SJCRH30 (cell line): ENCODE measurements at regions not wholly inside any gene's neighbourhood (a gene's known extent, or its start where the extent isn't known, plus 50 kb on each side); places are given as distances from the start of the nearest gene placed in this dataset.
"Not testable (repeated sequence)": the region's sequence is repeated elsewhere in the genome, so short reads cannot be mapped to it uniquely, and the experiment has no call there.

Source experiments
- DNase-seq, 2 experiments: peaks; one replicate each; pipeline ENCODE4 v3.0.0-alpha.2; 2015 to 2020
- H3K27ac ChIP-seq: fragments of 250-450 bp; sonication (Bioruptor Pico); 2 replicates; pipeline ENCODE4 v1.5.1; 2020; ENCODE audit warnings: mild to moderate bottlenecking, moderate library complexity
- H3K27me3 ChIP-seq: fragments of 250-450 bp; sonication (Bioruptor Pico); 2 replicates; pipeline ENCODE4 v1.5.1; 2020; ENCODE audit warnings: mild to moderate bottlenecking, moderate library complexity
- H3K36me3 ChIP-seq: fragments of 250-450 bp; sonication (Bioruptor Pico); 2 replicates; pipeline ENCODE4 v1.5.1; 2020; ENCODE audit warnings: mild to moderate bottlenecking, moderate library complexity
- H3K4me1 ChIP-seq: fragments of 250-450 bp; sonication (Bioruptor Pico); 2 replicates; pipeline ENCODE4 v1.5.1; 2020; ENCODE audit warnings: mild to moderate bottlenecking, moderate library complexity
- H3K4me3 ChIP-seq: fragments of 250-450 bp; sonication (Bioruptor Pico); 2 replicates; pipeline ENCODE4 v1.5.1; 2020; ENCODE audit warnings: mild to moderate bottlenecking, moderate library complexity
- H3K9me3 ChIP-seq: fragments of 250-450 bp; sonication (Bioruptor Pico); replicated peaks from 2 replicates; pipeline ENCODE4 v1.5.1; 2020; ENCODE audit warnings: mild to moderate bottlenecking, moderate library complexity

DNA sequence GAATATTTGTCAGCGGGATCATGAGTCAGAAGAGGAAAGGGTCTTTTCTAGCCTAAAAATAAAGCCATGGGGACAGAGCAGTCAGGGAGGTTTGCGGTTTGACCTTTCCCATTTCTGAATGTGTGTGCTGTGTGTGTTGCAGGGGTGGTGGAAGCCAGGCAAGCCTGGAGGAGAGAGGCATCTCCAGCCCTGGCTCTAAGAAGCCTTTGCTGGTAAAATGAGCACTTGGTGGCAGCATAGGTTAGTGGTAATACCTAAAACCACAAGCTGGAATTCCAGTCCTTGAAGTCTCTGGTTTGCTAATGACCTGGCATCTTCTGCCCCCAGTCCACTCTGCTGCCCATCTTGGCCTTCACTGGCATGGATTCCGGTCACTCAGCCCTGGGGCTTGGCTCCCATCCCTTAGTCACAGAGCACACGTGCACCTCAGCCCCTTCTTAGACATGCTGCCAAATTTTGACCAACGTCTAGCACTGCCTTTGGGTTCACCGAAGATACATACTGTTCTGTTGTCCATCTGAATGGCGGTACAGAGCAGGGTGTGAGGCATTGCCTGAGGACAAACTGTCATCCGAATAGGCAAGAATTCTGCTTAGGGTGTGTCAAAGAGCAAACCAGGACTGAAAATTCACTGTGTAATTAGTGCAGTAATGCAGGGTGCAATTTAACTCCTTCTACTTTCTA, 52.7 kb downstream of the KCNA5 start:
- H3K9me3 ChIP-seq, result no peaks in the 10 kb centered on the region
- no peaks in the 10 kb centered on the region for H3K36me3 ChIP-seq
- H3K4me3 ChIP-seq, result no peak overlapping the region
- no peaks in the 10 kb centered on the region; the same call in 1 of the 2 replicates for H3K27me3 ChIP-seq
- no peaks in the 10 kb centered on the region for H3K4me1 ChIP-seq
- no peak for DNase-seq
- no peak overlapping the region for H3K27ac ChIP-seq

DNA sequence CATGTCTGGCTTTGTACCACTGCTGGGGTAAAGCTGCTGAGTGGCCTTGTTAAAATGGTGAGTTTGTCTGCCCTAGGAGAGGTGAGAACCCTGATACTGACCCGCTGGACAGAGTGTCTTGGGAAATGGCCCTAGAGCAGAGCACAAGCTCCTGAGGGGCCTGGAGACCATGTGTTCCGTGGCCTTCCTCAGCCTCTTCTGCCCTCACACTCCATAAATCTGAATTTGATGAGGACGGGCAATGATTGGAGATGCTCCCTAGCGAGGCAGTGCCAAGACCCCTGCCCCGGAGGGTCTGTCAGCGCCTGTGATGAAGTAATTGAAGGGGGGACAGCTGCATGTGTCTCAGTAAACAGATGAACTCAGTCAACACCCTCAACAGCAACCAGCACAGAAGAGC, 54.1 kb downstream of the KCNA5 start:
- no peaks in the 10 kb centered on the region; the same call in 1 of the 2 replicates for H3K27me3 ChIP-seq

DNA sequence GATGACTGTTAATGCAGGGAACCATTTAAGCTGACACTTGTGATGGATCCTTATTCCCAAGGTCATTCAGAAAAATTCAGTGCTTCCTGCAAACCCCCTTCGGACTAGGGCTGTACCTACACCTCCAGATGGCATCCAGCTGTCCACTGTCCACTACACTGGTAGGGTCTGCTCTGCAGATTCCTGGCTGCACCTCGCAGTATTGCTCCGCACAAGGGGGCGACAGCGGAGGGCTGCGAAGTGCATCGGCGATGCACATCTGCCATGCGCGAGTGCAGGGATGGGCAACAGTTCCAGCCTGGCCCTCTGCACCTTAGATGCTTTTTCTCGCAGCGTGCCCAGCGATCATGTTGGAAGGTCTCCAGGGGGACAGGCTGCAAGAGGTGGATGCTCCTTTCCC, 55.5 kb downstream of the KCNA5 start:
- no peak overlapping the region for H3K27ac ChIP-seq
- no peak overlapping the region for H3K4me3 ChIP-seq
- H3K36me3 ChIP-seq, result no peaks in the 10 kb centered on the region
- no peak for DNase-seq
- H3K27me3 ChIP-seq, result no peaks in the 10 kb centered on the region; the same call in 1 of the 2 replicates
- no peaks in the 10 kb centered on the region for H3K9me3 ChIP-seq
- no peaks in the 10 kb centered on the region for H3K4me1 ChIP-seq

More for the DNA sequence above, 54.1 kb downstream of the KCNA5 start:
- H3K9me3 ChIP-seq, result no peaks in the 10 kb centered on the region
- DNase-seq, result no peak
- H3K4me3 ChIP-seq, result no peak overlapping the region
- H3K36me3 ChIP-seq, result no peaks in the 10 kb centered on the region
- H3K27ac ChIP-seq, result no peak overlapping the region
- no peaks in the 10 kb centered on the region for H3K4me1 ChIP-seq

- Histone ChIP-seq H3K36me3 (no peaks in the 10 kb centered on the region), H3K4me3 (no peak overlapping the region), H3K27ac (no peak overlapping the region), H3K4me1 (no peaks in the 10 kb centered on the region), H3K9me3 (no peaks in the 10 kb centered on the region), H3K27me3 (no peaks in the 10 kb centered on the region; the same call in 1 of the 2 replicates)
- no peak for DNase-seq
Observed at GRCh38 chr12:5099591-5099990, 55.9 kb downstream of the KCNA5 start.

GRCh38 chr12:5101686-5102085, 58.0 kb downstream of the KCNA5 start:
- Histone ChIP-seq H3K4me1 (no peaks in the 10 kb centered on the region), H3K4me3 (no peak overlapping the region), H3K27ac (no peak overlapping the region), H3K36me3 (no peaks in the 10 kb centered on the region), H3K27me3 (no peaks in the 10 kb centered on the region; the same call in 1 of the 2 replicates), H3K9me3 (no peaks in the 10 kb centered on the region)
- DNase-seq, result no peak

GRCh38 chr12:5102261-5102789, 58.6 kb downstream of the KCNA5 start:
- Histone ChIP-seq H3K9me3 (no peaks in the 10 kb centered on the region), H3K4me3 (no peak overlapping the region), H3K27me3 (no peaks in the 10 kb centered on the region; the same call in 1 of the 2 replicates), H3K27ac (no peak overlapping the region), H3K36me3 (no peaks in the 10 kb centered on the region), H3K4me1 (no peaks in the 10 kb centered on the region)
- no peak for DNase-seq

DNA sequence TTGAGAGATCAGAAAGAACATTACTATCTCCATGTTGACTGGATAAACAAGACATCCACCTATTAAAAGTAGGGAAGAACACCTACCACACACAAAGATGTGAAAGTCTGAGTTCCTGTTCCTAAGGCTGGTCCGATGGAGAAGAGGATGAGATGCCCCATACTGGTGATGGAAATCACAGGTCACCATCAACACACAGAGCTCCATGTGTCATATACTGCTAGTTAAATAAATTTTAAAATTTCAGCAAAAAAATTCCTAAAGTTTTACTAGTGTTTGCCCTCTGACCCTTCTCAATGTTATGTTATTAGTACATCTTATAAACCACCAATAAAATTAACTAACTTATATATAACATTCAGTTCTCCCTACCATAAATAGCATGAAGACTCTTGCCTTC, 59.1 kb downstream of the KCNA5 start:
- Histone ChIP-seq H3K4me3 (no peak overlapping the region), H3K36me3 (no peaks in the 10 kb centered on the region), H3K4me1 (no peaks in the 10 kb centered on the region), H3K27ac (no peak overlapping the region), H3K9me3 (no peaks in the 10 kb centered on the region), H3K27me3 (no peaks in the 10 kb centered on the region)
- no peak for DNase-seq

GRCh38 chr12:5110345-5110744, 66.7 kb downstream of the KCNA5 start:
- Histone ChIP-seq H3K36me3 (no peaks in the 10 kb centered on the region), H3K27me3 (no peaks in the 10 kb centered on the region)

GRCh38 chr12:5114436-5114835, 70.8 kb downstream of the KCNA5 start:
- H3K36me3 ChIP-seq, result no peaks in the 10 kb centered on the region
- no peaks in the 10 kb centered on the region for H3K9me3 ChIP-seq
- H3K27me3 ChIP-seq, result no peaks in the 10 kb centered on the region
- H3K4me3 ChIP-seq, result no peak overlapping the region
- H3K4me1 ChIP-seq, result no peaks in the 10 kb centered on the region
- DNase-seq, result no peak
- H3K27ac ChIP-seq, result no peak overlapping the region

More at GRCh38 chr12:5110345-5110744, 66.7 kb downstream of the KCNA5 start:
- Histone ChIP-seq H3K27ac (no peak overlapping the region), H3K4me1 (no peaks in the 10 kb centered on the region), H3K9me3 (no peaks in the 10 kb centered on the region), H3K4me3 (no peak overlapping the region)
- no peak for DNase-seq

DNA sequence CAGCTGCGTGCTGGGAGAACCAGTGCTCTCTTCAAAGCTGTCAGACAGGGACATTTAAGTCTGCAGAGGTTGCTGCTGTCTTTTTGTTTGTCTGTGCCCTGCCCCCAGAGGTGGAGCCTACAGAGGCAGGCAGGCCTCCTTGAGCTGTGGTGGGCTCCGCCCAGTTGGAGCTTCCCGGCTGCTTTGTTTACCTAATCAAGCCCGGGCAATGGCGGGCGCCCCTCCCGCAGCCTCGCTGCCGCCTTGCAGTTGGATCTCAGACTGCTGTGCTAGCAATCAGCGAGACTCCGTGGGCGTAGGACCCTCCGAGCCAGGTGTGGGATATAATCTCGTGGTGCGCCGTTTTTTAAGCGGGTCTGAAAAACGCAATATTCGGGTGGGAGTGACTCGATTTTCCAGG, 78.1 kb downstream of the KCNA5 start:
- H3K27me3 ChIP-seq, H3K27ac ChIP-seq, H3K4me1 ChIP-seq, H3K36me3 ChIP-seq, H3K4me3 ChIP-seq, DNase-seq, H3K9me3 ChIP-seq: not testable (repeated sequence)

DNA sequence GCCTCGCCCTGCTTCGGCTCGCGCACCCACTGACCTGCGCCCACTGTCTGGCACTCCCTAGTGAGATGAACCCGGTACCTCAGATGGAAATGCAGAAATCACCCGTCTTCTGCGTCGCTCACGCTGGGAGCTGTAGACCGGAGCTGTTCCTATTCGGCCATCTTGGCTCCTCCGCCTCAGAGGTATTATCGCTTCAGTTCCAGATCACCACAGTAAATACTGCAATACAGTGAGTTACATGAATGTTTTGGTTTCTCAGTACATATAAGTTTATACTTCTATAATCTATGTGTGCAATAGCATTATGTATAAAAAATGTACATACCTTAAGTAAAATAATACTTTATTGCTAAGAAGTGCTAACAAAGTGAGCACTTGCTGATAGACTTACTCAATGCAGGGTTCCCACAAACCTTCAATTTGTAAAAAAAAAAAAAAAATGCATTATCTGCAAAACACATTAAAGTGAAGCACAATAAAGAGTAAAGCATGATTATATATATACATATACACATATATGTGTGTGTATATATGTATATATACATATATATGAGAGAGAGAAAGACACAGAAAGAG, 78.7 kb downstream of the KCNA5 start:
- H3K4me3 ChIP-seq, H3K27ac ChIP-seq, H3K4me1 ChIP-seq, H3K27me3 ChIP-seq, H3K36me3 ChIP-seq, DNase-seq, H3K9me3 ChIP-seq: not testable (repeated sequence)

GRCh38 chr12:5123921-5124320, 80.2 kb downstream of the KCNA5 start:
- Histone ChIP-seq H3K27me3 (no peaks in the 10 kb centered on the region), H3K4me3 (no peak overlapping the region), H3K36me3 (no peaks in the 10 kb centered on the region), H3K9me3 (no peaks in the 10 kb centered on the region), H3K4me1 (no peaks in the 10 kb centered on the region), H3K27ac (no peak overlapping the region)
- no peak for DNase-seq

GRCh38 chr12:5124401-5124800, 80.7 kb downstream of the KCNA5 start:
- DNase-seq, result no peak
- Histone ChIP-seq H3K9me3 (no peaks in the 10 kb centered on the region), H3K4me1 (no peaks in the 10 kb centered on the region), H3K4me3 (no peak overlapping the region), H3K36me3 (no peaks in the 10 kb centered on the region), H3K27me3 (no peaks in the 10 kb centered on the region), H3K27ac (no peak overlapping the region)

GRCh38 chr12:5134861-5135525, 91.3 kb downstream of the KCNA5 start:
- Histone ChIP-seq H3K9me3 (no peaks in the 10 kb centered on the region), H3K4me3 (no peak overlapping the region), H3K27me3 (no peaks in the 10 kb centered on the region; the same call in 1 of the 2 replicates), H3K27ac (no peak overlapping the region), H3K36me3 (no peaks in the 10 kb centered on the region), H3K4me1 (no peaks in the 10 kb centered on the region)
- no peak for DNase-seq

DNA sequence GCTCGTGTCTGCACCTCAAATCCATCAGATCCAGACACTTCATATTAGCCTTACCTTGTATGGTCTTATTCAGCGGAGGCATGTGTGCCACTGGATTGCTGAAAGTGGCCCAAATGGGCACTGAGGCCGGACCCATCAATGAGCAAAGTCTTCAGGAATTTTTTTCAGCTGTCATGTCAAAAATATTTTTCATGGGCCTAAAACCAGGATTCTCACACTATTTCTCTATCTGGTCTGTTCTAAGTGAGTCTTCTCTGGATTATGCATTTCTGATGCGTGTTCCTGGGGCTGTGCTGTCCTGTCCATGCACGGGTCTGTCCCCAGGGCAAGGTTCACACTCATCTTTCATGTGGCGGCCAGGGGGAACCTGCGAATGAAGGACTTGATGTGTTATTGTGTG, 94.6 kb downstream of the KCNA5 start:
- no peaks in the 10 kb centered on the region for H3K27me3 ChIP-seq
- no peaks in the 10 kb centered on the region for H3K9me3 ChIP-seq
- H3K4me1 ChIP-seq, result no peaks in the 10 kb centered on the region
- no peak overlapping the region for H3K27ac ChIP-seq
- no peak for DNase-seq
- no peaks in the 10 kb centered on the region for H3K36me3 ChIP-seq
- no peak overlapping the region for H3K4me3 ChIP-seq
